ENCODE measurements at regions not wholly inside any gene's neighbourhood (a gene's known extent, or its start where the extent isn't known, plus 50 kb on each side); places are given as distances from the start of the nearest gene placed in this dataset.

- Histone ChIP-seq H3K27me3 (replicated peaks) (peaks cover 7% of the 10 kb centered on the region; the same call in 1 of the 2 replicates), H3K4me1 (replicated peaks) (no peaks in the 10 kb centered on the region), H3K27ac (no peak overlapping the region), H3K9me3 (replicated peaks) (no peaks in the 10 kb centered on the region), H3K36me3 (no peaks in the 10 kb centered on the region), H3K4me3 (no peak overlapping the region)
- no peak for DNase-seq (ENCODE audit: low read depth in 1 of 2, low spot score in 2 of 2)
Observed at GRCh38 chr10:6912929-6913328, 332.9 kb upstream of the PRKCQ start.

GRCh38 chr10:6912424-6912823, 332.3 kb upstream of the PRKCQ start:
- peaks cover 7% of the 10 kb centered on the region; the same call in 1 of the 2 replicates for H3K27me3 ChIP-seq (replicated peaks)
- no peaks in the 10 kb centered on the region for H3K4me1 ChIP-seq (replicated peaks)
- no peak overlapping the region for H3K4me3 ChIP-seq
- H3K9me3 ChIP-seq (replicated peaks), result no peaks in the 10 kb centered on the region
- DNase-seq (ENCODE audit: low read depth in 1 of 2, low spot score in 2 of 2), result no peak
- no peaks in the 10 kb centered on the region for H3K36me3 ChIP-seq
- H3K27ac ChIP-seq, result no peak overlapping the region

DNA sequence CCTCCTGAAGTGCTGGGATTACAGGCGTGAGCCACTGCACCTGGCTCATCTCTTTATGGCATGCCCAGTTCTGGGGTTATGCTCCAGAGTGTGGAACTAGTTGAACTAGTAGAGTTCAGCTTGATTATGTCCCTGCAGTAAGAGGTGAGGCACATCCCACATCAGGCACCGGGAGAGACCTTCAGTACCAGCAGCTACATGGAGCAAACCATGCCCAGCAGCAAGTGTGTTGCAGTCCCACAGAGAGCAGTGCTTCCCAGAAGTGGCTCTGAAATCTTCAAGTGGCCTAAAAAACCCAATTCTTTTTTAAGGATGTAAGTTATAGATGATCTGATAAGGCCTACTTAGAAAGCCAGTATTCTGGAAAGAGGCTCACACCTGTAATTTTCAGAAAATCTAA, 331.9 kb upstream of the PRKCQ start:
- H3K36me3 ChIP-seq, result no peaks in the 10 kb centered on the region
- no peak overlapping the region for H3K4me3 ChIP-seq
- H3K27ac ChIP-seq, result no peak overlapping the region
- H3K9me3 ChIP-seq (replicated peaks), result no peaks in the 10 kb centered on the region
- DNase-seq (ENCODE audit: low read depth in 1 of 2, low spot score in 2 of 2), result no peak
- peaks cover 7% of the 10 kb centered on the region; the same call in 1 of the 2 replicates for H3K27me3 ChIP-seq (replicated peaks)
- H3K4me1 ChIP-seq (replicated peaks), result no peaks in the 10 kb centered on the region

DNA sequence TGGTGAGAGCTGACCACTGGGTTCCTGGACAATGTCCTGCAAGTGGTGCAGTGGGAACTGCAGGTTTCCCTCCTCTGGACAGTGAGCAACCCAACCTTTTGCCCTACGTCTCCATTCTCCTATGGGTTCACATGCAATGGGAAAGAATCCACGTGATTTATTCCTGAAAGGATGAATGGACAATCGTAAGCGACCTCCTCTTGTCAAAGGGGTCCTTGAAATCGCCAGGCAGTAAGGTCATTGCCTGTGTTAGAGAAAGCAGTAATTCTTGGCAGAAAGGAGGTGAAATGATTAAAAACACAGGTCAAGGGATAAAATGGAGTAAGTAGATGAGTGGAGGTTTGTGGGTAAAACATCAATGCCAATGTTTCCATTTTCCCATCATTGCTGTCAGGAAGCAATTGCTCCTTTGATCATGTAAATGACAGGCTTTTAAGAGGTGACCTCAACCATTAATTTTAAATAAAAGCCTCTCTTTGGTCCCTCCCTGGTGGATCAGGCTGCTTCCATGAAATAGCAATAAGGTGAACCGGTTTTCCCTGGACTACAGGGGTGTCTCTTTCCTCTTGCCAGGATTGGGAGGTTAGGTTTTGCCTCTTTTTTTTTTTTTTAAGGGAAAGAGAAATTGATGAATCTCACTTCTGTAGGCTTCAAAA, 330.0 kb upstream of the PRKCQ start:
- H3K9me3 ChIP-seq (replicated peaks), result no peaks in the 10 kb centered on the region
- H3K27me3 ChIP-seq (replicated peaks), result no peaks in the 10 kb centered on the region
- H3K4me3 ChIP-seq, result no peak overlapping the region
- no peaks in the 10 kb centered on the region for H3K36me3 ChIP-seq
- no peak overlapping the region for H3K27ac ChIP-seq
- DNase-seq (ENCODE audit: low read depth in 1 of 2, low spot score in 2 of 2), result no peak
- no peaks in the 10 kb centered on the region for H3K4me1 ChIP-seq (replicated peaks)

DNA sequence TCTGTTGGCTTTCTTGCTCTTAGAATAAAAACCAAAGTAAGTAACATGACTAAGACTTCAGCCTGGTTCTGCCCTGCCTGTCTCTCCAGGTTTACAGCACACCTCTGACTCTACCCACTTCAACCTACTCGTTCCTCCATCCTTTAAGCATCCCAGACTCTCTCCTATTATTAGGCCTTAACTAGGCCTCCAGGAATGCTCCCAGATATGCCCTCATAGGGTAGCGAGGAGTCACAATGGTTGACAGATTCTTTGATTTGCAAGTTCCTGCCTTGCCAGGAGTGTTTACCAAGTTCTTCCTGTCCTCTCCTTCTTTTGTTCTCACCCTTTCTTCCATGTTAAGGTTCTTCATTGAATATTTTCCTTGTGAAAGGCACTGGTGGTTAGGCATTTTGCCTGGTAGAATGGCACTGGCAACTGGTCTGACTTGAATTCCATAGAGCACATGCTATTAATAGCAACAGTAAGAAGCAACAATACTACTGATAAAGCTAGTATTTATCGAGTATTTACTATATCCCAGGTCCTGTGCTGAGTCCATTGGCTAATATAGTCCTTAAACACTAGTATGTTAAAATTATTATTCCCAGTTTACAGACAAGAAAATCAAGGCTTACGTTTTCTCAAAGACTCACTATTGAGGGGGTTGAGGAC, 327.9 kb upstream of the PRKCQ start:
- H3K27ac ChIP-seq, result no peak overlapping the region
- H3K27me3 ChIP-seq (replicated peaks), result no peaks in the 10 kb centered on the region
- H3K4me3 ChIP-seq, result no peak overlapping the region
- H3K4me1 ChIP-seq (replicated peaks), result no peaks in the 10 kb centered on the region
- no peak for DNase-seq (ENCODE audit: low read depth in 1 of 2, low spot score in 2 of 2)
- H3K9me3 ChIP-seq (replicated peaks), result no peaks in the 10 kb centered on the region
- no peaks in the 10 kb centered on the region for H3K36me3 ChIP-seq

- Histone ChIP-seq H3K36me3 (no peaks in the 10 kb centered on the region), H3K27me3 (replicated peaks) (peaks cover 8% of the 10 kb centered on the region), H3K9me3 (replicated peaks) (no peaks in the 10 kb centered on the region), H3K27ac (no peak overlapping the region), H3K4me1 (replicated peaks) (no peaks in the 10 kb centered on the region), H3K4me3 (no peak overlapping the region)
- no peak for DNase-seq (ENCODE audit: low read depth in 1 of 2, low spot score in 2 of 2)
Observed at GRCh38 chr10:6894405-6894804, 314.3 kb upstream of the PRKCQ start.

DNA sequence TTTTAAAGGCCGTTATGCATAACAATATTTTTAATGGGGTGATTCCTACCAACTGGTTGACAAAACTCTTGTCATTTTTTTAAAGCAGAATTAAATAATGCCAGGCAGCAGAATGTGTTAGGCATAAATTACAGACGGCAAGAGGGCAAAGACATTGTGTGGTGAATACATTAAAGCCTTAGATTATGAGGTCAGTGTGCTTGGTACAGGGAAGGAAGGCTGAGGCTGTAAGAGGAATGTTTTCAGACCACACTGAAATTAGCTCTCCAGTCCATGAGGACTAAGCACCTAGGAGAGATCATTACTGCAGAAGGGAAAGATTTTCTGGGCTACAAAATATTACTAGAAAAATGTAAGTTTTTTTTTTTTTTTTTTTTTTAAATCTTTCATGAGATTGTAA, 312.8 kb upstream of the PRKCQ start:
- Histone ChIP-seq H3K36me3 (no peaks in the 10 kb centered on the region), H3K27ac (no peak overlapping the region), H3K27me3 (replicated peaks) (peaks cover 8% of the 10 kb centered on the region), H3K9me3 (replicated peaks) (no peaks in the 10 kb centered on the region), H3K4me3 (no peak overlapping the region), H3K4me1 (replicated peaks) (no peaks in the 10 kb centered on the region)
- no peak for DNase-seq (ENCODE audit: low read depth in 1 of 2, low spot score in 2 of 2)

DNA sequence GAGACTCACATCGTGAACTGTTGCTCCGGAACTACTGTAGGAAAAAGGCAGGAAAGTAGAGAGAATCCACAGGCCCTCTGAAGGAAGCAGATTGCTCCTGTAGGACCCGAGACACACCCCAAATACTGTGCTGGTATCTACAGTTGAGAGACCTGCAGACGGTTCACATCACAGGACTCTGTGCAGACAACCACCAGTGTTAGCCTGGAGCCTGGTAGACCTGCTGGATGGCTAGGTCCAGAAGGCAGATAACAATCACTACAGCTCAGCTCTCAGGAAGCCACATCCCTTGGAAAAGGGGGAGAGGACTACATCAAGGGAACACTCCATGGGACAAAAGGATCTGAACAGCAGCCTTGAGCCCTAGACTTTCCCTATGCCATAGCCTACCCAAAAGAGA, 311.8 kb upstream of the PRKCQ start:
- no peak for DNase-seq (ENCODE audit: low read depth in 1 of 2, low spot score in 2 of 2)
- H3K4me3 ChIP-seq, result no peak overlapping the region

GRCh38 chr10:6889718-6890117, 309.6 kb upstream of the PRKCQ start:
- H3K4me3 ChIP-seq, result no peak overlapping the region
- peaks cover 3% of the 10 kb centered on the region; the same call in 1 of the 2 replicates for H3K27me3 ChIP-seq (replicated peaks)
- H3K4me1 ChIP-seq (replicated peaks), result no peaks in the 10 kb centered on the region
- no peaks in the 10 kb centered on the region for H3K9me3 ChIP-seq (replicated peaks)
- H3K27ac ChIP-seq, result no peak overlapping the region
- H3K36me3 ChIP-seq, result no peaks in the 10 kb centered on the region
- no peak for DNase-seq (ENCODE audit: low read depth in 1 of 2, low spot score in 2 of 2)

More for the DNA sequence above, 311.8 kb upstream of the PRKCQ start:
- H3K36me3 ChIP-seq, result no peaks in the 10 kb centered on the region
- no peak overlapping the region for H3K27ac ChIP-seq
- H3K9me3 ChIP-seq (replicated peaks), result no peaks in the 10 kb centered on the region
- no peaks in the 10 kb centered on the region for H3K4me1 ChIP-seq (replicated peaks)
- H3K27me3 ChIP-seq (replicated peaks), result peaks cover 8% of the 10 kb centered on the region

- Histone ChIP-seq H3K27me3 (replicated peaks) (peaks cover 3% of the 10 kb centered on the region; the same call in 1 of the 2 replicates), H3K9me3 (replicated peaks) (no peaks in the 10 kb centered on the region), H3K36me3 (no peaks in the 10 kb centered on the region), H3K4me3 (no peak overlapping the region), H3K27ac (no peak overlapping the region), H3K4me1 (replicated peaks) (no peaks in the 10 kb centered on the region)
- no peak for DNase-seq (ENCODE audit: low read depth in 1 of 2, low spot score in 2 of 2)
Observed at GRCh38 chr10:6888434-6888833, 308.4 kb upstream of the PRKCQ start.

- H3K27me3 ChIP-seq (replicated peaks), result no peaks in the 10 kb centered on the region
- no peaks in the 10 kb centered on the region for H3K4me1 ChIP-seq (replicated peaks)
- H3K9me3 ChIP-seq (replicated peaks), result no peaks in the 10 kb centered on the region
- H3K4me3 ChIP-seq, result no peak overlapping the region
- no peaks in the 10 kb centered on the region for H3K36me3 ChIP-seq
- no peak for DNase-seq (ENCODE audit: low read depth in 1 of 2, low spot score in 2 of 2)
- H3K27ac ChIP-seq, result no peak overlapping the region
Observed at GRCh38 chr10:6885284-6885683, 305.2 kb upstream of the PRKCQ start.

- DNase-seq (ENCODE audit: low read depth in 1 of 2, low spot score in 2 of 2), result no peak
- H3K9me3 ChIP-seq (replicated peaks), result no peaks in the 10 kb centered on the region
- no peaks in the 10 kb centered on the region for H3K36me3 ChIP-seq
- H3K27ac ChIP-seq, result no peak overlapping the region
- no peaks in the 10 kb centered on the region for H3K27me3 ChIP-seq (replicated peaks)
- no peaks in the 10 kb centered on the region for H3K4me1 ChIP-seq (replicated peaks)
- H3K4me3 ChIP-seq, result no peak overlapping the region
Observed at GRCh38 chr10:6881987-6882386, 301.9 kb upstream of the PRKCQ start.

GRCh38 chr10:6877722-6878392, 297.8 kb upstream of the PRKCQ start:
- no peak overlapping the region for H3K27ac ChIP-seq
- H3K36me3 ChIP-seq, result no peaks in the 10 kb centered on the region
- no peaks in the 10 kb centered on the region for H3K9me3 ChIP-seq (replicated peaks)
- no peaks in the 10 kb centered on the region for H3K4me1 ChIP-seq (replicated peaks)
- no peak for DNase-seq (ENCODE audit: low read depth in 1 of 2, low spot score in 2 of 2)
- H3K4me3 ChIP-seq, result no peak overlapping the region
- no peaks in the 10 kb centered on the region for H3K27me3 ChIP-seq (replicated peaks)

DNA sequence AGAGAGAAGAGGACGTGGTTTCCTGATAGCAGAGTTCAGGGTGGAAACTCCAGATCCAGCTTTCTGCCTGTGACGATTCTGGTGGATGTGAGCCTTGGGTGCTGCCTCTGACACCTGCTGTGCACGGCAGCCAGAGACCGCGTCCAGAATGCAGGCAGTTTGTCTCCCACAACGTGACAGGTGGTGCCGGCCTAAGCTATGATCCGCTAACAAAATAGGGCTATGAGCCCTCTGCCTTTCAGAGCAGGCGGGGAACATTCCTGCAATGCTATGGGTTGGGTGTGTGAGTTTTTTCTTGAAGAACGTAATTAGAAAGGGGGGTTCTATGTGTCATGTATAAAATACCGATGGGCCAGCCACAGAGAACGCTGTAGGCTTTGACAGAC, 297.3 kb upstream of the PRKCQ start:
- Histone ChIP-seq H3K36me3 (no peaks in the 10 kb centered on the region), H3K4me1 (replicated peaks) (no peaks in the 10 kb centered on the region), H3K27ac (no peak overlapping the region), H3K4me3 (no peak overlapping the region), H3K27me3 (replicated peaks) (no peaks in the 10 kb centered on the region), H3K9me3 (replicated peaks) (no peaks in the 10 kb centered on the region)
- DNase-seq (ENCODE audit: low read depth in 1 of 2, low spot score in 2 of 2), result no peak
